ENCODE measurements at regions not wholly inside any gene's neighbourhood (a gene's known extent, or its start where the extent isn't known, plus 50 kb on each side); places are given as distances from the start of the nearest gene placed in this dataset.

- no peaks in the 10 kb centered on the region for H3K9me3 ChIP-seq (ENCODE audit: low read length)
- H3F3A ChIP-seq (ENCODE audit: low read length, unreplicated experiment): peaks cover 11% of the 10 kb centered on the region
- TF ChIP-seq CTCF (conservative IDR thresholded peaks at IDR 0.05; ENCODE audit: low read depth, low read length) (no peak), EZH2phosphoT487 (IDR thresholded peaks at IDR 0.05; ENCODE audit: borderline replicate concordance, low read length) (no peak), EZH2 (IDR thresholded peaks at IDR 0.05; ENCODE audit: low read length, unreplicated experiment) (no peak)
- H3K4me2 ChIP-seq (ENCODE audit: low read length): peak overlapping the region; percentile 62
- POLR2A ChIA-PET (ENCODE audit: unreplicated experiment): interaction anchor here (0.6 kb wide), 1 partner anchor 18 kb away, joined by 4 read pairs; no protein-coding TSS in a partner anchor
- BruUV-seq (replicated peaks): no TSS peak
- H3K4me3 ChIP-seq (ENCODE audit: low read length): no peak overlapping the region
- DNase-seq (no peak), ATAC-seq (no peak)
- peak overlapping the region; percentile 63 for H3K9ac ChIP-seq (ENCODE audit: low read length)
- no peaks in the 10 kb centered on the region for H3K9me2 ChIP-seq (replicated peaks; ENCODE audit: low read length)
- intact Hi-C loops (cut with micrococcal nuclease): loop anchor here (1.0 to 2.0 kb wide), 3 partner anchors 19 to 88 kb away; no protein-coding TSS in a partner anchor
- H3K36me3 ChIP-seq (ENCODE audit: low read depth, low read length): no peaks in the 10 kb centered on the region
- peak overlapping the region; percentile 62; the same call in 1 of the 2 replicates for H2AFZ ChIP-seq (ENCODE audit: low read length)
- no peaks in the 10 kb centered on the region for H3K79me2 ChIP-seq (ENCODE audit: low read length)
- CTCF ChIA-PET: no interaction called here
- peaks cover 33% of the 10 kb centered on the region for H3K4me1 ChIP-seq (ENCODE audit: insufficient read depth, low read length)
- H4K20me1 ChIP-seq (ENCODE audit: low read length): no peaks in the 10 kb centered on the region
- no peaks in the 10 kb centered on the region for H3K27me3 ChIP-seq (ENCODE audit: low read length)
- H3K27ac ChIP-seq (ENCODE audit: low read length): peak overlapping the region; percentile 95
Measured at GRCh38 chr4:104727643-104728042, 232.9 kb upstream of the CXXC4 start.

- H4K20me1 ChIP-seq (ENCODE audit: low read length): no peaks in the 10 kb centered on the region
- H3F3A ChIP-seq (ENCODE audit: low read length, unreplicated experiment): peaks cover 11% of the 10 kb centered on the region
- peak overlapping the region; percentile 62 for H2AFZ ChIP-seq (ENCODE audit: low read length)
- BruUV-seq (replicated peaks): no TSS peak
- no peaks in the 10 kb centered on the region for H3K79me2 ChIP-seq (ENCODE audit: low read length)
- intact Hi-C loops (cut with micrococcal nuclease): loop anchor here (1.0 to 2.0 kb wide), 3 partner anchors 18 to 87 kb away; no protein-coding TSS in a partner anchor
- H3K27me3 ChIP-seq (ENCODE audit: low read length): no peaks in the 10 kb centered on the region
- ATAC-seq (peak; percentile 94), DNase-seq (peak; percentile 94)
- H3K9me2 ChIP-seq (replicated peaks; ENCODE audit: low read length): no peaks in the 10 kb centered on the region
- H3K4me2 ChIP-seq (ENCODE audit: low read length): peak overlapping the region; percentile 80
- ChIA-PET CTCF (no interaction called here), POLR2A (ENCODE audit: unreplicated experiment) (interaction anchor here (0.5 to 0.6 kb wide), 2 partner anchors 19 to 139 kb away, joined by 3 to 4 read pairs; no protein-coding TSS in a partner anchor)
- H3K27ac ChIP-seq (ENCODE audit: low read length): peak overlapping the region; percentile 95
- H3K4me1 ChIP-seq (ENCODE audit: insufficient read depth, low read length): peaks cover 33% of the 10 kb centered on the region
- peak overlapping the region; percentile 28; the same call in 1 of the 2 replicates for H3K4me3 ChIP-seq (ENCODE audit: low read length)
- H3K36me3 ChIP-seq (ENCODE audit: low read depth, low read length): no peaks in the 10 kb centered on the region
- H3K9me3 ChIP-seq (ENCODE audit: low read length): no peaks in the 10 kb centered on the region
- peak overlapping the region; percentile 63 for H3K9ac ChIP-seq (ENCODE audit: low read length)
- TF ChIP-seq CTCF (conservative IDR thresholded peaks at IDR 0.05; ENCODE audit: low read depth, low read length) (no peak), EZH2 (IDR thresholded peaks at IDR 0.05; ENCODE audit: low read length, unreplicated experiment) (no peak), EZH2phosphoT487 (IDR thresholded peaks at IDR 0.05; ENCODE audit: borderline replicate concordance, low read length) (no peak)
Measured at GRCh38 chr4:104728380-104729122, 233.9 kb upstream of the CXXC4 start.

GRCh38 chr4:104732766-104733165, 238.1 kb upstream of the CXXC4 start:
- H3K4me3 ChIP-seq (ENCODE audit: low read length): no peak overlapping the region
- TF ChIP-seq CTCF (conservative IDR thresholded peaks at IDR 0.05; ENCODE audit: low read depth, low read length) (no peak), EZH2phosphoT487 (IDR thresholded peaks at IDR 0.05; ENCODE audit: borderline replicate concordance, low read length) (no peak), EZH2 (IDR thresholded peaks at IDR 0.05; ENCODE audit: low read length, unreplicated experiment) (no peak)
- H4K20me1 ChIP-seq (ENCODE audit: low read length): no peaks in the 10 kb centered on the region
- ATAC-seq: no peak
- H3K4me2 ChIP-seq (ENCODE audit: low read length): no peak overlapping the region
- H3K9ac ChIP-seq (ENCODE audit: low read length): no peak overlapping the region
- CTCF ChIA-PET: no interaction called here
- intact Hi-C loops (cut with micrococcal nuclease): no loop called here
- POLR2A ChIA-PET (ENCODE audit: unreplicated experiment): no interaction called here
- no peak overlapping the region for H2AFZ ChIP-seq (ENCODE audit: low read length)
- DNase-seq: no peak
- peaks cover 30% of the 10 kb centered on the region for H3K4me1 ChIP-seq (ENCODE audit: insufficient read depth, low read length)
- BruUV-seq (replicated peaks): no TSS peak
- H3K27me3 ChIP-seq (ENCODE audit: low read length): no peaks in the 10 kb centered on the region
- H3K36me3 ChIP-seq (ENCODE audit: low read depth, low read length): no peaks in the 10 kb centered on the region
- no peaks in the 10 kb centered on the region for H3K9me3 ChIP-seq (ENCODE audit: low read length)
- H3K27ac ChIP-seq (ENCODE audit: low read length): no peak overlapping the region
- peaks cover 11% of the 10 kb centered on the region for H3F3A ChIP-seq (ENCODE audit: low read length, unreplicated experiment)
- no peaks in the 10 kb centered on the region for H3K79me2 ChIP-seq (ENCODE audit: low read length)
- no peaks in the 10 kb centered on the region for H3K9me2 ChIP-seq (replicated peaks; ENCODE audit: low read length)

Data from PC-3 (cell line).